ENCODE measurements at regions not wholly inside any gene's neighbourhood (a gene's known extent, or its start where the extent isn't known, plus 50 kb on each side); places are given as distances from the start of the nearest gene placed in this dataset.

- no peaks in the 10 kb centered on the region for H3K27me3 ChIP-seq (replicated peaks in 2 of 5; ENCODE audit: control insufficient read depth in 4 of 5, insufficient read depth in 5 of 5, low read length in 4 of 5)
- no peaks in the 10 kb centered on the region for H3K4me1 ChIP-seq (ENCODE audit: control extremely low read depth in 1 of 4, control insufficient read depth in 4 of 4, insufficient read depth in 4 of 4, low read length in 3 of 4)
- 98% methylated on average over 8 of the region's 8 CpGs for WGBS (ENCODE audit: insufficient coverage)
- H3K9me3 ChIP-seq (ENCODE audit: control extremely low read depth in 1 of 5, control insufficient read depth in 4 of 5, insufficient read depth in 2 of 5, low read depth in 1 of 5, low read length in 4 of 5) = no peaks in the 10 kb centered on the region
- ChIA-PET POLR2A (no interaction called here), CTCF (interaction anchor here (1.0 to 12.4 kb wide), 11 partner anchors 8 to 593 kb away, joined by 3 to 239 read pairs (median 6); partner anchors contain the start of gene CXCL13)
- no peaks in the 10 kb centered on the region for H3K36me3 ChIP-seq (ENCODE audit: control insufficient read depth in 4 of 4, insufficient read depth in 4 of 4, low read length in 3 of 4)
- no peak for DNase-seq
- no peak overlapping the region for H3K4me3 ChIP-seq (ENCODE audit: control insufficient read depth in 1 of 7, extremely low read depth in 1 of 7, insufficient read depth in 4 of 7, low read depth in 2 of 7, low read length in 6 of 7)
- no peak overlapping the region for H3K27ac ChIP-seq (ENCODE audit: insufficient read depth in 1 of 2, low read depth in 1 of 2, low read length in 2 of 2, poor library complexity in 1 of 2, severe bottlenecking in 2 of 2)
Observed at GRCh38 chr4:77466430-77466829, 139.2 kb upstream of the CXCL13 start.

DNA sequence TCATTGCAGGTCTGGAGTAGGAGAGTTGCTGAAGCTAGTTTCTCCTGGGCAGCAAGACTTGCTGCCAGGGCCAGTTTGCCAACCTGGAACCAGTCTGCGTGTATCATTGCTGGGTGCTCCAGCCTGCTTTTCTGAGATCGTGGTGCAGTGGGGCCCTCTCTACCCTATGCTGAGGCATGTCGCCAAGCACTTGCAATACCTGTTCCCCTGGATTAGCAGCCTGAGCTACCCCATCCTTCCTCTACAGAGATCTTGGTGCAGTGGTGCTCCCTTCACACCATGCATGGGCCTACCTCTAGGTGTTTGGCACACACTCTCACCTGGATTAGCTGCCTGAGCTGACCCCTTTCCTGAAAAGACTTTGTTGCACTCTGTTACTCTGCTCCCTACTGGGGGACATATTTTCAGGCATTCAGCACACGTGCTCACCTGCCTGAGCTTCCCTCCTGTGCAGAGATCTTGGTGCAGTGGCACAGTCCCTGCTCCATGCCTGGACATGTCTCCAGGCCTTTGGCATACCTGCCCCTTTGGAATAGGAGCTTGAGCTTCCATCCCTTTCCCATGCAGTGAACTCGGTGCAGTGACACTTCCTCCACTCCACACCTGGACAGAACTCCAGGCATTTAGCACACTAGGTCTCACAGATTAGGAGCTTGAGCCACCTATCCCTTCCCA lies 133.7 kb upstream of the CXCL13 start:
- Histone ChIP-seq H3K4me3 (ENCODE audit: control insufficient read depth in 1 of 7, extremely low read depth in 1 of 7, insufficient read depth in 4 of 7, low read depth in 2 of 7, low read length in 6 of 7) (no peak overlapping the region), H3K27me3 (replicated peaks in 2 of 5; ENCODE audit: control insufficient read depth in 4 of 5, insufficient read depth in 5 of 5, low read length in 4 of 5) (no peaks in the 10 kb centered on the region), H3K4me1 (ENCODE audit: control extremely low read depth in 1 of 4, control insufficient read depth in 4 of 4, insufficient read depth in 4 of 4, low read length in 3 of 4) (no peaks in the 10 kb centered on the region), H3K36me3 (ENCODE audit: control insufficient read depth in 4 of 4, insufficient read depth in 4 of 4, low read length in 3 of 4) (no peaks in the 10 kb centered on the region), H3K9me3 (ENCODE audit: control extremely low read depth in 1 of 5, control insufficient read depth in 4 of 5, insufficient read depth in 2 of 5, low read depth in 1 of 5, low read length in 4 of 5) (no peaks in the 10 kb centered on the region), H3K27ac (ENCODE audit: insufficient read depth in 1 of 2, low read depth in 1 of 2, low read length in 2 of 2, poor library complexity in 1 of 2, severe bottlenecking in 2 of 2) (no peak overlapping the region)
- 98% methylated on average over 5 of the region's 5 CpGs for WGBS (ENCODE audit: insufficient coverage)
- ChIA-PET CTCF (interaction anchor here (0.8 to 12.4 kb wide), 3 partner anchors 34 to 127 kb away, joined by 3 to 239 read pairs (median 5); partner anchors contain the start of gene CXCL13), POLR2A (no interaction called here)
- DNase-seq = no peak

DNA sequence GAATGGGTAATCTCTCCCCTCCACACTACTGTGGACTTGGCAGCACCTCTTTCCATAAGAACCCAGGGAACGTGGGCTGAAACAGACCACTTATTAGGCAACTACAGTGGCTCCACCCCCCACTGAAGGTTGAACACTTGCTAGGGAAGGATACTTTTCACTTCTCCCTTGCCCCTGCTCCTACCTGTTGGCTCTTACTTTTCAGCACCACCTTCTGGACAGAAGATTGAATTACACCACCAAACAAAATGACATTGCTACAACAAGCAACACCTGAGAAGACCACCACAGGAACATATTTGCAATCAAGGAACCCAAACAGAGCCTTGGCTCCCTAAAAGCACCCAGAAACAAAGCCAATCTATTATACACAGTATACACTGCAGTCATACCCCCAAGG lies 132.1 kb upstream of the CXCL13 start:
- ChIA-PET POLR2A (no interaction called here), CTCF (interaction anchor here (0.8 to 12.4 kb wide), 12 partner anchors 8 to 125 kb away, joined by 3 to 239 read pairs (median 4); partner anchors contain the start of gene CXCL13)
- no peaks in the 10 kb centered on the region for H3K36me3 ChIP-seq (ENCODE audit: control insufficient read depth in 4 of 4, insufficient read depth in 4 of 4, low read length in 3 of 4)
- no peaks in the 10 kb centered on the region for H3K27me3 ChIP-seq (replicated peaks in 2 of 5; ENCODE audit: control insufficient read depth in 4 of 5, insufficient read depth in 5 of 5, low read length in 4 of 5)
- no peak overlapping the region for H3K27ac ChIP-seq (ENCODE audit: insufficient read depth in 1 of 2, low read depth in 1 of 2, low read length in 2 of 2, poor library complexity in 1 of 2, severe bottlenecking in 2 of 2)
- no CpG with 5 or more reads among the region's 1 CpG for WGBS (ENCODE audit: insufficient coverage)
- no peak overlapping the region for H3K4me3 ChIP-seq (ENCODE audit: control insufficient read depth in 1 of 7, extremely low read depth in 1 of 7, insufficient read depth in 4 of 7, low read depth in 2 of 7, low read length in 6 of 7)
- H3K9me3 ChIP-seq (ENCODE audit: control extremely low read depth in 1 of 5, control insufficient read depth in 4 of 5, insufficient read depth in 2 of 5, low read depth in 1 of 5, low read length in 4 of 5) = no peaks in the 10 kb centered on the region
- H3K4me1 ChIP-seq (ENCODE audit: control extremely low read depth in 1 of 4, control insufficient read depth in 4 of 4, insufficient read depth in 4 of 4, low read length in 3 of 4) = no peaks in the 10 kb centered on the region
- DNase-seq = peak; percentile 21 to 56 (median 46)

DNA sequence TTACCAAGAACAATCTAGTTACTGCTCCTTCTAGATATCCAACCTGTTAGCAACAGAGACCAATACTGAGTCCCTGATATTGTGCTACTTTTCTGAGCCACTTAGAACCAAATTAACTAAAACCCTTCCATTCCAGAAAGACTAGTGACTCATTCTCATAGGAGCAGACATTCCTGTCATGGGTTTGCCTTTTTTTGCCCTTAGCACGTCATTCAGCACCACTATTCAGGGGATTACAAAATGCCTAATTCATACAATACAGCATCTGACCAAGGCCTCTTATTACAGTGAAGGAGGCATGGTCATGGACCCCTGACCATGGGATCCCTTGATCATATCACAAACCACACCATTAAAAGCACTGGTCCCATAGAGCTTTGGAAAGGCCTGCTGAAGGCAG lies 123.8 kb upstream of the CXCL13 start:
- Histone ChIP-seq H3K27ac (ENCODE audit: insufficient read depth in 1 of 2, low read depth in 1 of 2, low read length in 2 of 2, poor library complexity in 1 of 2, severe bottlenecking in 2 of 2) (no peak overlapping the region), H3K36me3 (ENCODE audit: control insufficient read depth in 4 of 4, insufficient read depth in 4 of 4, low read length in 3 of 4) (no peaks in the 10 kb centered on the region), H3K27me3 (replicated peaks in 2 of 5; ENCODE audit: control insufficient read depth in 4 of 5, insufficient read depth in 5 of 5, low read length in 4 of 5) (no peaks in the 10 kb centered on the region), H3K4me3 (ENCODE audit: control insufficient read depth in 1 of 7, extremely low read depth in 1 of 7, insufficient read depth in 4 of 7, low read depth in 2 of 7, low read length in 6 of 7) (no peak overlapping the region), H3K9me3 (ENCODE audit: control extremely low read depth in 1 of 5, control insufficient read depth in 4 of 5, insufficient read depth in 2 of 5, low read depth in 1 of 5, low read length in 4 of 5) (no peaks in the 10 kb centered on the region), H3K4me1 (ENCODE audit: control extremely low read depth in 1 of 4, control insufficient read depth in 4 of 4, insufficient read depth in 4 of 4, low read length in 3 of 4) (no peaks in the 10 kb centered on the region)
- ChIA-PET CTCF (no interaction called here), POLR2A (no interaction called here)
- no peak for DNase-seq
- 100% methylated on average over 1 of the region's 1 CpG for WGBS (ENCODE audit: insufficient coverage)

GRCh38 chr4:77488882-77489281 lies 116.7 kb upstream of the CXCL13 start:
- 100% methylated on average over 1 of the region's 1 CpG for WGBS (ENCODE audit: insufficient coverage)

DNA sequence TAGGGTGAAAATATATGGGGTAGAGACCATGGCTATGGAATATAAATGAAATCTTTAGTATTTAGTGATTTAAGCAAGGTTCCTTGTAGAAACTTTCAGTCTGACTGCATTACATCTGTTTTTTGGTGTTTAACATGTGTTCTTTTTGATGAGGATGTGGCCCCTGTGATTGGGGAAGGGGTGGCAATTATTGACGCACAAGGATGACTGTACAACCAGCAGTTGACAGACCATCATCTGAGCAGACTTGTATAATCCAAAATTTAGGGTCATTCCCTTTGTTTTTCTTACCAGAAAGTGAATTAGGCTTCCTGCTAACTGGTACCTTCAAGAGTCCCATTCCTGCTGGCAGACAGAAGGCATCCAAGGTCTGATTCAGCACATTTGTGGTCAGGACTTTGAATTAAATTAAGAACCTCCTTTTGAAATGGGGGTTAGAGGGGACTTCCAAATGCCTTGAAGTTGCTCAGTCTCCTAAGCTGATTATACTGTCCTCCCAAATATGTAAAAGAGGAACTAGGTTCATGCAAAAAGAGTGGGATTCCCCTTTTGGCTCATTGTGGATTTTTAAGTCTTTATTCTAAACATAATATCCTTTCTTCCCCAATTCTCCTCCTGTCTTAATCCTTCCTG lies 112.4 kb upstream of the CXCL13 start:
- Histone ChIP-seq H3K36me3 (ENCODE audit: control insufficient read depth in 4 of 4, insufficient read depth in 4 of 4, low read length in 3 of 4) (no peaks in the 10 kb centered on the region), H3K27me3 (replicated peaks in 2 of 5; ENCODE audit: control insufficient read depth in 4 of 5, insufficient read depth in 5 of 5, low read length in 4 of 5) (no peaks in the 10 kb centered on the region), H3K4me1 (ENCODE audit: control extremely low read depth in 1 of 4, control insufficient read depth in 4 of 4, insufficient read depth in 4 of 4, low read length in 3 of 4) (peaks cover 4 to 39% (median 13%) of the 10 kb centered on the region in 4 experiments), H3K9me3 (ENCODE audit: control extremely low read depth in 1 of 5, control insufficient read depth in 4 of 5, insufficient read depth in 2 of 5, low read depth in 1 of 5, low read length in 4 of 5) (no peaks in the 10 kb centered on the region), H3K27ac (ENCODE audit: insufficient read depth in 1 of 2, low read depth in 1 of 2, low read length in 2 of 2, poor library complexity in 1 of 2, severe bottlenecking in 2 of 2) (peak overlapping the region in 1 of 2 experiments; percentile 39), H3K4me3 (ENCODE audit: control insufficient read depth in 1 of 7, extremely low read depth in 1 of 7, insufficient read depth in 4 of 7, low read depth in 2 of 7, low read length in 6 of 7) (no peak overlapping the region)
- WGBS (ENCODE audit: insufficient coverage) = 0% methylated on average over 1 of the region's 1 CpG
- POLR2A ChIA-PET = no interaction called here
- CTCF ChIA-PET = interaction anchor here (1.0 to 1.1 kb wide), 2 partner anchors 11 to 16 kb away, joined by 3 read pairs; no protein-coding TSS in a partner anchor
- DNase-seq = peak; percentile 64 to 95 (median 95)

More at GRCh38 chr4:77488882-77489281, 116.7 kb upstream of the CXCL13 start:
- no peak for DNase-seq
- H3K27ac ChIP-seq (ENCODE audit: insufficient read depth in 1 of 2, low read depth in 1 of 2, low read length in 2 of 2, poor library complexity in 1 of 2, severe bottlenecking in 2 of 2) = no peak overlapping the region
- no peaks in the 10 kb centered on the region for H3K36me3 ChIP-seq (ENCODE audit: control insufficient read depth in 4 of 4, insufficient read depth in 4 of 4, low read length in 3 of 4)
- no peaks in the 10 kb centered on the region for H3K9me3 ChIP-seq (ENCODE audit: control extremely low read depth in 1 of 5, control insufficient read depth in 4 of 5, insufficient read depth in 2 of 5, low read depth in 1 of 5, low read length in 4 of 5)
- CTCF ChIA-PET = interaction anchor here (0.9 to 1.6 kb wide), 5 partner anchors 9 to 112 kb away, joined by 3 to 6 read pairs (median 4); no protein-coding TSS in a partner anchor
- POLR2A ChIA-PET = no interaction called here
- no peaks in the 10 kb centered on the region for H3K27me3 ChIP-seq (replicated peaks in 2 of 5; ENCODE audit: control insufficient read depth in 4 of 5, insufficient read depth in 5 of 5, low read length in 4 of 5)
- no peak overlapping the region for H3K4me3 ChIP-seq (ENCODE audit: control insufficient read depth in 1 of 7, extremely low read depth in 1 of 7, insufficient read depth in 4 of 7, low read depth in 2 of 7, low read length in 6 of 7)
- H3K4me1 ChIP-seq (ENCODE audit: control extremely low read depth in 1 of 4, control insufficient read depth in 4 of 4, insufficient read depth in 4 of 4, low read length in 3 of 4) = peaks cover under 1 to 12% (median 3%) of the 10 kb centered on the region in 4 experiments
